ENCODE measurements at regions not wholly inside any gene's neighbourhood (a gene's known extent, or its start where the extent isn't known, plus 50 kb on each side); places are given as distances from the start of the nearest gene placed in this dataset.

DNA sequence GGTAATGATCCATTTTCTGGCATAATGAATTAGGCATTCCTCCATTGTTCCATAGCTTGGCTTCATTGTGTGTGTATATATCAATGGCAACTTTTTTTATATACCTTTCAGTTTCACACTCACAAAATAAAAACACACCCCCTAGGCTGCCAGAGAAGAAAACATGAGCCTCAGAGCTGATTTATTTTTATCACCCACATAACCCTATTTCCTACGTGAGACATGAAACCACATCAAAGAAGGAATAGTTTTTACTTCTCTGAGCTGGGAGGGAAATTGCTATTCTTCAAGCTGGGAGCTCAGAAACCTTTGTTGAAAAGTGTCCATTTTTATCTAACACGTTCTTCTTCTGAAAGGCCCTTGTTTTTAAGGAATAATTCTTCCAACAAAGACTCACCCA is 126.7 kb upstream of the RAI2 start:
- TF ChIP-seq, protein P1, sequence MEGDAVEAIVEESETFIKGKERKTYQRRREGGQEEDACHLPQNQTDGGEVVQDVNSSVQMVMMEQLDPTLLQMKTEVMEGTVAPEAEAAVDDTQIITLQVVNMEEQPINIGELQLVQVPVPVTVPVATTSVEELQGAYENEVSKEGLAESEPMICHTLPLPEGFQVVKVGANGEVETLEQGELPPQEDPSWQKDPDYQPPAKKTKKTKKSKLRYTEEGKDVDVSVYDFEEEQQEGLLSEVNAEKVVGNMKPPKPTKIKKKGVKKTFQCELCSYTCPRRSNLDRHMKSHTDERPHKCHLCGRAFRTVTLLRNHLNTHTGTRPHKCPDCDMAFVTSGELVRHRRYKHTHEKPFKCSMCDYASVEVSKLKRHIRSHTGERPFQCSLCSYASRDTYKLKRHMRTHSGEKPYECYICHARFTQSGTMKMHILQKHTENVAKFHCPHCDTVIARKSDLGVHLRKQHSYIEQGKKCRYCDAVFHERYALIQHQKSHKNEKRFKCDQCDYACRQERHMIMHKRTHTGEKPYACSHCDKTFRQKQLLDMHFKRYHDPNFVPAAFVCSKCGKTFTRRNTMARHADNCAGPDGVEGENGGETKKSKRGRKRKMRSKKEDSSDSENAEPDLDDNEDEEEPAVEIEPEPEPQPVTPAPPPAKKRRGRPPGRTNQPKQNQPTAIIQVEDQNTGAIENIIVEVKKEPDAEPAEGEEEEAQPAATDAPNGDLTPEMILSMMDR (IDR thresholded peaks at IDR 0.05): no peak
- TF ChIP-seq POLR2A (IDR thresholded peaks at IDR 0.05): no peak

Measured in adrenal gland (tissue), 5 donors.